GM12878 (cell line): ENCODE measurements at regions not wholly inside any gene's neighbourhood (a gene's known extent, or its start where the extent isn't known, plus 50 kb on each side); places are given as distances from the start of the nearest gene placed in this dataset.
A peak's percentile ranks its signal among the peaks of the same experiment; 100 is the strongest.

Source experiments
- ATAC-seq: fragments of 200-7000 bp; cut with Tn5 transposase; 3 replicates; pipeline ENCODE4 v1.9.1; 2020; ENCODE audit warnings: mild to moderate bottlenecking, moderate library complexity
- BruUV-seq: library from RNA; stranded (reverse); fragments of 400-500 nt; replicated peaks from 2 replicates; lab custom pipeline; 2021; lab: Mats Ljungman, UMichigan
- CTCF ChIA-PET: fragments of 300-600 bp; sonication (Branson Sonifier 250); formaldehyde crosslinking; extraction: SDS; loops from one replicate; lab custom pipeline; 2021; ENCODE audit warnings: inconsistent platforms; lab: Yijun Ruan, JAX
- POLR2A ChIA-PET: fragments of 350-600 bp; formaldehyde crosslinking; extraction: SDS; loops from one replicate; lab custom pipeline; 2021; ENCODE audit warnings: inconsistent platforms; lab: Charles Lee
- RAD21 ChIA-PET: fragments of 300-600 bp; sonication (Branson Sonifier 250); formaldehyde crosslinking; loops from one replicate; lab custom pipeline; 2023; ENCODE audit warnings: antibody characterized with exemption; ENCODE audit not compliant: unreplicated experiment; lab: Charles Lee
- SMC1A ChIA-PET: fragments of 300-600 bp; sonication (Branson Sonifier 250); formaldehyde crosslinking; loops from one replicate; lab custom pipeline; 2023; ENCODE audit not compliant: unreplicated experiment, uncharacterized antibody; lab: Charles Lee
- DNase-seq: peaks from one replicate; pipeline ENCODE4 v3.0.0-alpha.2; 2011; ENCODE audit warnings: low read depth, low spot score
- FAIRE-seq: peaks from 3 replicates; lab custom pipeline; 2011; peaks lifted over from hg19 to GRCh38; lab: Jason Lieb, UNC
- H2AFZ ChIP-seq: 2 replicates; pipeline ENCODE4 v1.6.0; 2011; ENCODE audit warnings: low read depth, low read length, control low read depth; ENCODE audit not compliant: control insufficient read depth
- H3K27ac ChIP-seq: 2 replicates; pipeline ENCODE4 v1.5.1; 2011; ENCODE audit warnings: control low read depth; ENCODE audit not compliant: control insufficient read depth, insufficient read depth
- H3K27me3 ChIP-seq, 2 experiments: replicated peaks in 1 of 2; 2 replicates each; pipeline versions ENCODE4 v1.6.0 to v1.6.1; 2011; ENCODE audit warnings: low read length in 1 of 2; ENCODE audit not compliant: control insufficient read depth in 2 of 2, insufficient read depth in 2 of 2
- H3K36me3 ChIP-seq, 2 experiments: 2 replicates each; pipeline ENCODE4 v1.5.1; 2011; ENCODE audit warnings: low read length in 1 of 2; ENCODE audit not compliant: control insufficient read depth in 2 of 2, insufficient read depth in 2 of 2
- H3K4me1 ChIP-seq: 2 replicates; pipeline ENCODE4 v1.6.1; 2011; ENCODE audit warnings: mild to moderate bottlenecking, low read length, moderate library complexity, mixed read lengths; ENCODE audit not compliant: control insufficient read depth, insufficient read depth
- H3K4me2 ChIP-seq: 2 replicates; pipeline ENCODE4 v1.6.0; 2011; ENCODE audit warnings: control low read depth; ENCODE audit not compliant: control insufficient read depth, insufficient read depth
- H3K4me3 ChIP-seq: fragments of 200-600 bp; sonication (generic); 2 replicates; pipeline ENCODE4 v1.5.1; 2016
- H3K79me2 ChIP-seq: 2 replicates; pipeline ENCODE4 v1.6.0; 2011; ENCODE audit warnings: low read length; ENCODE audit not compliant: control insufficient read depth, insufficient read depth
- H3K9ac ChIP-seq: 2 replicates; pipeline ENCODE4 v1.8.0; 2011; ENCODE audit warnings: low read length, control low read depth, mixed read lengths; ENCODE audit not compliant: control insufficient read depth, insufficient read depth
- H3K9me3 ChIP-seq: replicated peaks from 3 replicates; pipeline ENCODE4 v1.5.1; 2011; ENCODE audit warnings: mild to moderate bottlenecking, low read length; ENCODE audit not compliant: control insufficient read depth, insufficient read depth
- H4K20me1 ChIP-seq: 2 replicates; pipeline ENCODE4 v1.6.0; 2011; ENCODE audit not compliant: control insufficient read depth, insufficient read depth
- ATF7 ChIP-seq: fragments of 450-650 bp; IDR thresholded peaks from 2 replicates; pipeline ENCODE4 v1.6.1; 2016; ENCODE audit warnings: low read depth, mild to moderate bottlenecking
- CEBPB ChIP-seq, 2 experiments: fragments of 150-350 bp in 1 of 2; IDR thresholded peaks; 2 replicates each; pipeline ENCODE4 v1.6.1; 2012 to 2014; ENCODE audit warnings: low read depth in 2 of 2, low read length in 2 of 2, borderline replicate concordance in 1 of 2, inconsistent platforms in 1 of 2
- CHD4 ChIP-seq: fragments of 200-600 bp; sonication (generic); IDR thresholded peaks from 2 replicates; pipeline ENCODE4 v1.6.1; 2016; ENCODE audit warnings: mild to moderate bottlenecking
- HDGF ChIP-seq: fragments of 450-650 bp; IDR thresholded peaks from 2 replicates; pipeline ENCODE4 v1.6.1; 2016; ENCODE audit warnings: antibody characterized with exemption
- IKZF1 ChIP-seq: fragments of 450-650 bp; conservative IDR thresholded peaks from 2 replicates; pipeline ENCODE4 v1.6.1; 2017; ENCODE audit warnings: antibody characterized with exemption, mild to moderate bottlenecking
- JUND ChIP-seq: IDR thresholded peaks from 2 replicates; pipeline ENCODE4 v1.6.1; 2012; ENCODE audit warnings: low read depth, mild to moderate bottlenecking, low read length, improper control_type of control experiment, moderate library complexity
- LARP7 ChIP-seq: fragments of 450-650 bp; IDR thresholded peaks from 2 replicates; pipeline ENCODE4 v1.6.1; 2017; ENCODE audit warnings: mild to moderate bottlenecking
- MTA2 ChIP-seq: fragments of 450-650 bp; IDR thresholded peaks from 2 replicates; pipeline ENCODE4 v1.6.1; 2016; ENCODE audit warnings: low read depth, mild to moderate bottlenecking, moderate library complexity
- NFIC ChIP-seq: IDR thresholded peaks from 2 replicates; pipeline ENCODE4 v1.6.1; 2012; ENCODE audit warnings: low read depth, mild to moderate bottlenecking, inconsistent platforms, low read length, moderate library complexity
- NFYA ChIP-seq: IDR thresholded peaks from 2 replicates; pipeline ENCODE4 v1.6.1; 2011; ENCODE audit warnings: low read depth, mild to moderate bottlenecking, low read length, improper control_type of control experiment, borderline replicate concordance
- NR2F1 ChIP-seq: fragments of 450-650 bp; conservative IDR thresholded peaks from 2 replicates; pipeline ENCODE4 v1.6.1; 2017; ENCODE audit warnings: mild to moderate bottlenecking
- PBX3 ChIP-seq: IDR thresholded peaks from 2 replicates; pipeline ENCODE4 v1.6.1; 2011; ENCODE audit warnings: mild to moderate bottlenecking, low read depth, low read length, moderate library complexity; ENCODE audit not compliant: insufficient replicate concordance
- POLR2A ChIP-seq: IDR thresholded peaks from 2 replicates; pipeline ENCODE4 v1.6.1; 2011; ENCODE audit warnings: low read depth, mild to moderate bottlenecking, low read length
- RB1 ChIP-seq: fragments of 450-650 bp; formaldehyde crosslinking; IDR thresholded peaks from 2 replicates; pipeline ENCODE4 v1.6.1; 2017; ENCODE audit warnings: mild to moderate bottlenecking, borderline replicate concordance
- RCOR1 ChIP-seq: conservative IDR thresholded peaks from 2 replicates; pipeline ENCODE4 v1.6.1; 2012; ENCODE audit warnings: low read depth, low read length, improper control_type of control experiment
- SRF ChIP-seq, 2 experiments: IDR thresholded peaks; 2 replicates each; pipeline ENCODE4 v1.6.1; 2011; ENCODE audit warnings: low read depth in 2 of 2, low read length in 2 of 2, mild to moderate bottlenecking in 1 of 2, moderate library complexity in 1 of 2
- WRNIP1 ChIP-seq: IDR thresholded peaks from 2 replicates; pipeline ENCODE4 v1.6.1; 2011; ENCODE audit warnings: low read depth, low read length, improper control_type of control experiment, borderline replicate concordance
- WGBS: methylation state at CpG from one replicate; pipeline ENCODE4 v1.1.6; 2016; ENCODE audit warnings: low lambda C conversion rate; ENCODE audit not compliant: insufficient replicate concordance, insufficient coverage; ENCODE audit errors: missing lambda C conversion rate; 5-methylcytosine and 5-hydroxymethylcytosine counted together
- in situ Hi-C: fragments of 300-500 bp; cut with MboI; formaldehyde crosslinking; loops from 9 replicates; pipeline ENCODE4 v1.14.3; 2018; ENCODE audit warnings: mixed read lengths
- intact Hi-C: fragments of 100-400 bp; cut with micrococcal nuclease; formaldehyde crosslinking; loops from one replicate; pipeline ENCODE4 v1.14.2; 2022; ENCODE audit not compliant: unreplicated experiment
- TF ChIP-seq, protein P1 (sequence below): IDR thresholded peaks from 2 replicates; pipeline ENCODE4 v1.6.1; 2012; ENCODE audit warnings: improper control_type of control experiment, low read depth, low read length; ENCODE audit not compliant: insufficient replicate concordance
- TF ChIP-seq, protein P2 (sequence below): IDR thresholded peaks from 2 replicates; pipeline ENCODE4 v1.6.1; 2011; ENCODE audit warnings: low read depth, mild to moderate bottlenecking, low read length, moderate library complexity, borderline replicate concordance; ENCODE audit errors: extremely low read depth

- Histone ChIP-seq H2AFZ (no peak overlapping the region; the same call in 1 of the 2 replicates), H3K27ac (no peak overlapping the region; the same call in 1 of the 2 replicates), H3K4me2 (no peak overlapping the region), H3K4me1 (peaks cover 32% of the 10 kb centered on the region), H3K9ac (no peak overlapping the region), H3K27me3 (no peaks in the 10 kb centered on the region), H3K36me3 (no peaks in the 10 kb centered on the region), H3K4me3 (no peak overlapping the region), H3K79me2 (no peaks in the 10 kb centered on the region), H3K9me3 (peaks cover 4% of the 10 kb centered on the region; the same call in 1 of the 3 replicates), H4K20me1 (no peaks in the 10 kb centered on the region)
- in situ Hi-C loops: loop anchor here (5.0 to 10.0 kb wide), 3 partner anchors 92 to 552 kb away; partner anchors contain the start of gene INSIG1
- WGBS: 70% methylated on average over 17 of the region's 17 CpGs
- SMC1A ChIA-PET: no interaction called here
- intact Hi-C loops: loop anchor here (10.0 kb wide), 3 partner anchors 368 to 552 kb away; partner anchors contain the start of gene RBM33
- POLR2A ChIA-PET: no interaction called here
- FAIRE-seq (no peak), DNase-seq (no peak), ATAC-seq (no peak)
- CTCF ChIA-PET: no interaction called here
- BruUV-seq: no TSS peak
- RAD21 ChIA-PET: interaction anchor here (1.1 to 1.3 kb wide), 2 partner anchors 96 to 141 kb away, joined by 3 read pairs; no protein-coding TSS in a partner anchor
- TF ChIP-seq, protein P1, sequence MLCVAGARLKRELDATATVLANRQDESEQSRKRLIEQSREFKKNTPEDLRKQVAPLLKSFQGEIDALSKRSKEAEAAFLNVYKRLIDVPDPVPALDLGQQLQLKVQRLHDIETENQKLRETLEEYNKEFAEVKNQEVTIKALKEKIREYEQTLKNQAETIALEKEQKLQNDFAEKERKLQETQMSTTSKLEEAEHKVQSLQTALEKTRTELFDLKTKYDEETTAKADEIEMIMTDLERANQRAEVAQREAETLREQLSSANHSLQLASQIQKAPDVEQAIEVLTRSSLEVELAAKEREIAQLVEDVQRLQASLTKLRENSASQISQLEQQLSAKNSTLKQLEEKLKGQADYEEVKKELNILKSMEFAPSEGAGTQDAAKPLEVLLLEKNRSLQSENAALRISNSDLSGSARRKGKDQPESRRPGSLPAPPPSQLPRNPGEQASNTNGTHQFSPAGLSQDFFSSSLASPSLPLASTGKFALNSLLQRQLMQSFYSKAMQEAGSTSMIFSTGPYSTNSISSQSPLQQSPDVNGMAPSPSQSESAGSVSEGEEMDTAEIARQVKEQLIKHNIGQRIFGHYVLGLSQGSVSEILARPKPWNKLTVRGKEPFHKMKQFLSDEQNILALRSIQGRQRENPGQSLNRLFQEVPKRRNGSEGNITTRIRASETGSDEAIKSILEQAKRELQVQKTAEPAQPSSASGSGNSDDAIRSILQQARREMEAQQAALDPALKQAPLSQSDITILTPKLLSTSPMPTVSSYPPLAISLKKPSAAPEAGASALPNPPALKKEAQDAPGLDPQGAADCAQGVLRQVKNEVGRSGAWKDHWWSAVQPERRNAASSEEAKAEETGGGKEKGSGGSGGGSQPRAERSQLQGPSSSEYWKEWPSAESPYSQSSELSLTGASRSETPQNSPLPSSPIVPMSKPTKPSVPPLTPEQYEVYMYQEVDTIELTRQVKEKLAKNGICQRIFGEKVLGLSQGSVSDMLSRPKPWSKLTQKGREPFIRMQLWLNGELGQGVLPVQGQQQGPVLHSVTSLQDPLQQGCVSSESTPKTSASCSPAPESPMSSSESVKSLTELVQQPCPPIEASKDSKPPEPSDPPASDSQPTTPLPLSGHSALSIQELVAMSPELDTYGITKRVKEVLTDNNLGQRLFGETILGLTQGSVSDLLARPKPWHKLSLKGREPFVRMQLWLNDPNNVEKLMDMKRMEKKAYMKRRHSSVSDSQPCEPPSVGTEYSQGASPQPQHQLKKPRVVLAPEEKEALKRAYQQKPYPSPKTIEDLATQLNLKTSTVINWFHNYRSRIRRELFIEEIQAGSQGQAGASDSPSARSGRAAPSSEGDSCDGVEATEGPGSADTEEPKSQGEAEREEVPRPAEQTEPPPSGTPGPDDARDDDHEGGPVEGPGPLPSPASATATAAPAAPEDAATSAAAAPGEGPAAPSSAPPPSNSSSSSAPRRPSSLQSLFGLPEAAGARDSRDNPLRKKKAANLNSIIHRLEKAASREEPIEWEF: no peak
- TF ChIP-seq RCOR1 (no peak), NFIC (no peak), HDGF (no peak), CHD4 (no peak), LARP7 (no peak), NR2F1 (peak; percentile 52; the same call in 1 of the 2 replicates), NFYA (no peak), WRNIP1 (no peak), JUND (no peak), ATF7 (no peak), PBX3 (no peak), MTA2 (no peak), POLR2A (no peak), CEBPB (IDR thresholded peaks at IDR 0.05; ENCODE audit: borderline replicate concordance in 1 of 2, low read depth in 2 of 2, low read length in 2 of 2) (no peak), RB1 (no peak), SRF (IDR thresholded peaks at IDR 0.05; ENCODE audit: low read depth in 2 of 2, low read length in 2 of 2) (no peak), IKZF1 (no peak)
- TF ChIP-seq, protein P2, sequence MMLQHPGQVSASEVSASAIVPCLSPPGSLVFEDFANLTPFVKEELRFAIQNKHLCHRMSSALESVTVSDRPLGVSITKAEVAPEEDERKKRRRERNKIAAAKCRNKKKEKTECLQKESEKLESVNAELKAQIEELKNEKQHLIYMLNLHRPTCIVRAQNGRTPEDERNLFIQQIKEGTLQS: no peak
Measured at GRCh38 chr7:155203059-155203881, 94.4 kb upstream of the INSIG1 start.
